ENCODE measurements at regions not wholly inside any gene's neighbourhood (a gene's known extent, or its start where the extent isn't known, plus 50 kb on each side); places are given as distances from the start of the nearest gene placed in this dataset.

DNA sequence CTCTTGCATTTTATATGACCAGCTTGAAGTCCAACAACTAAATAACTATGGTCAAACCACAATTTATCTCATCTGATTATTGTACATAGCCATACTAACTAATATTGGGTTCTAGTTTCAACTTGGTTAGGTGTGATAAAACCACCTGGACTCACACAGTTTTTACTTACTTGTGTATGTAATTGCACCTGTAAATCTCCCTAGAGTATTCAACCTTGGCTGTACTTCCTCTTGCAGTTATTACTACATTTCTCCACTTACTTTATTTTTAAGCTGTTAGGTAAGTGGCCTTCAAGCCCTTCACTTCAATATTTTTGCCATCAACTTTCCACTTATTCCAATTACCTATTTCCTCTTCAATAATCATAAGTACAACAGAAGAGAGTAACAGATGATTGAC lies 115.8 kb upstream of the ANKRD50 start:
- no peak overlapping the region for H3K14ac ChIP-seq (replicated peaks; ENCODE audit: low read depth, low read length)
- H3K23ac ChIP-seq (ENCODE audit: low read depth, low read length), result no peak overlapping the region
- H3K36me3 ChIP-seq (ENCODE audit: control insufficient read depth, insufficient read depth, low read length), result no peaks in the 10 kb centered on the region
- no peak overlapping the region for H2AK5ac ChIP-seq (ENCODE audit: low read depth, low read length)
- no peaks in the 10 kb centered on the region for H3K27me3 ChIP-seq (ENCODE audit: control insufficient read depth, insufficient read depth, low read length)
- H4K8ac ChIP-seq (ENCODE audit: low read depth in 2 of 2, low read length in 2 of 2), result no peak overlapping the region
- H3K27ac ChIP-seq (ENCODE audit: insufficient read depth, low read length), result no peak overlapping the region
- POLR2A ChIA-PET (ENCODE audit: unreplicated experiment), result no interaction called here
- H2AFZ ChIP-seq (replicated peaks; ENCODE audit: low read length, poor library complexity), result no peak overlapping the region
- H3K4me1 ChIP-seq (ENCODE audit: control insufficient read depth, insufficient read depth, low read length), result no peaks in the 10 kb centered on the region
- no peak for TF ChIP-seq MXI1 (IDR thresholded peaks at IDR 0.05; ENCODE audit: borderline replicate concordance, low read depth, low read length)
- TF ChIP-seq USF2 (IDR thresholded peaks at IDR 0.05; ENCODE audit: low read depth, low read length), result no peak
- no peak for TF ChIP-seq CTCF (conservative IDR thresholded peaks at IDR 0.05; ENCODE audit: low read depth, low read length)
- no peak for TF ChIP-seq CHD1 (IDR thresholded peaks at IDR 0.05; ENCODE audit: low read depth, low read length)
- TF ChIP-seq, protein P1, sequence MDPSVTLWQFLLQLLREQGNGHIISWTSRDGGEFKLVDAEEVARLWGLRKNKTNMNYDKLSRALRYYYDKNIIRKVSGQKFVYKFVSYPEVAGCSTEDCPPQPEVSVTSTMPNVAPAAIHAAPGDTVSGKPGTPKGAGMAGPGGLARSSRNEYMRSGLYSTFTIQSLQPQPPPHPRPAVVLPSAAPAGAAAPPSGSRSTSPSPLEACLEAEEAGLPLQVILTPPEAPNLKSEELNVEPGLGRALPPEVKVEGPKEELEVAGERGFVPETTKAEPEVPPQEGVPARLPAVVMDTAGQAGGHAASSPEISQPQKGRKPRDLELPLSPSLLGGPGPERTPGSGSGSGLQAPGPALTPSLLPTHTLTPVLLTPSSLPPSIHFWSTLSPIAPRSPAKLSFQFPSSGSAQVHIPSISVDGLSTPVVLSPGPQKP (IDR thresholded peaks at IDR 0.05; ENCODE audit: borderline replicate concordance, low read depth, low read length), result no peak
- TF ChIP-seq FOS (IDR thresholded peaks at IDR 0.05; ENCODE audit: low read depth, low read length), result no peak
- no peak for TF ChIP-seq RAD21 (IDR thresholded peaks at IDR 0.05; ENCODE audit: low read length)
- TF ChIP-seq BHLHE40 (IDR thresholded peaks at IDR 0.05; ENCODE audit: low read depth, low read length), result no peak
- no peak for TF ChIP-seq POLR2A (IDR thresholded peaks at IDR 0.05; ENCODE audit: low read depth, low read length)
- no peak for TF ChIP-seq MAZ (IDR thresholded peaks at IDR 0.05; ENCODE audit: borderline replicate concordance, low read depth, low read length)
- TF ChIP-seq SMC3 (IDR thresholded peaks at IDR 0.05; ENCODE audit: low read depth, low read length), result no peak
- TF ChIP-seq RCOR1 (IDR thresholded peaks at IDR 0.05; ENCODE audit: insufficient replicate concordance, low read length), result no peak
- no peak overlapping the region for H4K91ac ChIP-seq (ENCODE audit: insufficient read depth, low read depth, low read length)
- intact Hi-C loops (cut with micrococcal nuclease) (no loop called here), in situ Hi-C loops (cut with MboI; ENCODE audit: low sequenced_read_pairs) (no loop called here), dilution Hi-C loops (cut with HindIII; ENCODE audit: low sequenced_read_pairs, unreplicated experiment) (no loop called here)
- DNase-seq (no peak), ATAC-seq (ENCODE audit: low read depth) (no peak)
- H3K4me2 ChIP-seq (ENCODE audit: low read depth, low read length), result no peak overlapping the region
- no peak overlapping the region for H2BK15ac ChIP-seq (ENCODE audit: low read depth, low read length)
- H3K9me3 ChIP-seq (ENCODE audit: control insufficient read depth, insufficient read depth, low read length), result no peaks in the 10 kb centered on the region
- H2BK5ac ChIP-seq (ENCODE audit: low read depth, low read length, poor library complexity, severe bottlenecking), result no peak overlapping the region
- no peak overlapping the region for H4K5ac ChIP-seq (ENCODE audit: low read depth, low read length)
- no peak overlapping the region for H3K18ac ChIP-seq (ENCODE audit: low read depth, low read length)
- no peak overlapping the region for H3K4me3 ChIP-seq (ENCODE audit: insufficient read depth, low read depth, low read length)
- H3K9ac ChIP-seq (ENCODE audit: low read depth, low read length), result no peak overlapping the region
- H2AK9ac ChIP-seq (replicated peaks; ENCODE audit: low read depth, low read length, poor library complexity), result no peak overlapping the region
- H2BK20ac ChIP-seq (ENCODE audit: low read depth, low read length), result no peak overlapping the region
- no peak overlapping the region for H3K4ac ChIP-seq (ENCODE audit: low read depth, low read length)
- no peak overlapping the region for H3K56ac ChIP-seq (ENCODE audit: extremely low read depth, insufficient read depth, low read length)
- H3K79me1 ChIP-seq (ENCODE audit: low read depth in 1 of 2, low read length in 2 of 2), result no peaks in the 10 kb centered on the region
- H2BK120ac ChIP-seq (ENCODE audit: low read depth, low read length), result no peak overlapping the region
- CTCF ChIA-PET, result no interaction called here
- no peaks in the 10 kb centered on the region for H3K9me1 ChIP-seq (ENCODE audit: insufficient read depth, low read length)
- BruUV-seq (replicated peaks), result no TSS peak
- no peaks in the 10 kb centered on the region for H4K20me1 ChIP-seq (ENCODE audit: insufficient read depth, low read length)

Data from IMR-90 (cell line).